BJ (cell line): ENCODE measurements at regions not wholly inside any gene's neighbourhood (a gene's known extent, or its start where the extent isn't known, plus 50 kb on each side); places are given as distances from the start of the nearest gene placed in this dataset.
"Not testable (repeated sequence)": the region's sequence is repeated elsewhere in the genome, so short reads cannot be mapped to it uniquely, and the experiment has no call there.

Experiments
- CTCF ChIA-PET: fragments of 350-600 bp; formaldehyde crosslinking; extraction: SDS; loops from one replicate; lab custom pipeline; 2021; ENCODE audit warnings: antibody characterized with exemption, inconsistent platforms; lab: Yijun Ruan, JAX
- POLR2A ChIA-PET: fragments of 300-600 bp; sonication (Branson Sonifier 250); formaldehyde crosslinking; extraction: SDS; loops from one replicate; lab custom pipeline; 2021; ENCODE audit warnings: antibody characterized with exemption; lab: Charles Lee
- DNase-seq: peaks from one replicate; pipeline ENCODE4 v3.0.0-alpha.2; 2011; ENCODE audit warnings: low read depth
- H3K27me3 ChIP-seq: 2 replicates; pipeline ENCODE4 v1.6.0; 2011; ENCODE audit warnings: low read length; ENCODE audit not compliant: control insufficient read depth, insufficient read depth
- H3K36me3 ChIP-seq: 2 replicates; pipeline ENCODE4 v1.5.1; 2011; ENCODE audit warnings: low read length; ENCODE audit not compliant: control insufficient read depth, insufficient read depth
- H3K4me3 ChIP-seq: 2 replicates; pipeline ENCODE4 v1.5.1; 2011; ENCODE audit warnings: low read depth, mild to moderate bottlenecking, control low read depth, low read length
- CTCF ChIP-seq: IDR thresholded peaks from 2 replicates; pipeline ENCODE4 v1.5.1; 2011; ENCODE audit warnings: low read depth, mild to moderate bottlenecking, control low read depth, inconsistent platforms, low read length, moderate library complexity; ENCODE audit not compliant: insufficient read depth

DNA sequence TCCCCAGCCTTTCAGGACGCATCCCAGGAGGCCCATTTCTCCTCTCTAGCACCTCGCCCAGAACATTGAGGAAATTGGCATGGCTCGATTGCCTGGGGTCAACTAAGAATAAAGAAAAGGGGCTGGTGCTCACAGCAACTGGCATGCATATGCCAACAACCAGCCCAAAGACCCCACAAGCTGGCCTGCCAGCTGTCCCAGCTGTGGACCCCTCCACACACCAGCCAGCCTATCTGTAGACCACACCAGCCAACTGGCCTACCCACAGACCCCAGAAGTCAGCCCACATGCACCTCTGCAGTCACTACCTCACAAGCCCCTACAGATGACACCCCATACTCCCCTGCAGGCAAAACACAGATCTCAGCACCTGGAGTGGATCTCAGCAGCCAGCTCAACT is 123.8 kb upstream of the ID2 start:
- H3K36me3 ChIP-seq, result no peaks in the 10 kb centered on the region
- ChIA-PET CTCF (interaction anchor here (1.3 kb wide), 1 partner anchor 15 kb away, joined by 4 read pairs; no protein-coding TSS in a partner anchor), POLR2A (no interaction called here)
- TF ChIP-seq CTCF, result no peak
- H3K4me3 ChIP-seq, result no peak overlapping the region
- H3K27me3 ChIP-seq, result no peaks in the 10 kb centered on the region
- DNase-seq, result no peak

GRCh38 chr2:8558956-8559355 is 122.9 kb upstream of the ID2 start:
- no peak for TF ChIP-seq CTCF
- CTCF ChIA-PET, result interaction anchor here (1.3 kb wide), 1 partner anchor 14 kb away, joined by 4 read pairs; no protein-coding TSS in a partner anchor
- POLR2A ChIA-PET, result no interaction called here

DNA sequence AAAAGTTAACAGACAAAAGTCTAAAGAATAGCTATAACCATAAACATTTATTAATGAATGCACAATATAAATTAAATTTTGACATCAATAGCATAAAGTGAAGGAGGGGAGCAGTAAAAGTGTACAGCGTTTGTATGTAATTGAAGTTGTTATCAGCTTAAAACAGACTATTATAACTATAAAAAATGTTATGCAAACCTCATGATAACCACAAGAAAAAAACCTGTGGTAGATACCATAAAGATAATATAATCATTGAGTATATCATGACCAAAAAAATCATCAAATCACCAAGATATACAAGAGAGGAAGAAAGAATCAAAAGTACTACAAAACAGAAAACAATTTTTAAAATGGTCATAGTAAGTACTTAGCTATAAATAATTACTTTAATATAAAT is 122.1 kb upstream of the ID2 start:
- Histone ChIP-seq H3K36me3 (no peaks in the 10 kb centered on the region), H3K27me3 (no peaks in the 10 kb centered on the region; the same call in 1 of the 2 replicates), H3K4me3 (no peak overlapping the region)
- no peak for DNase-seq
- no peak for TF ChIP-seq CTCF
- ChIA-PET CTCF (interaction anchor here (1.0 to 1.4 kb wide), 2 partner anchors 11 to 51 kb away, joined by 3 read pairs; no protein-coding TSS in a partner anchor), POLR2A (no interaction called here)

More at GRCh38 chr2:8558956-8559355, 122.9 kb upstream of the ID2 start:
- no peaks in the 10 kb centered on the region for H3K36me3 ChIP-seq
- DNase-seq, result no peak
- H3K27me3 ChIP-seq, result no peaks in the 10 kb centered on the region
- no peak overlapping the region for H3K4me3 ChIP-seq

DNA sequence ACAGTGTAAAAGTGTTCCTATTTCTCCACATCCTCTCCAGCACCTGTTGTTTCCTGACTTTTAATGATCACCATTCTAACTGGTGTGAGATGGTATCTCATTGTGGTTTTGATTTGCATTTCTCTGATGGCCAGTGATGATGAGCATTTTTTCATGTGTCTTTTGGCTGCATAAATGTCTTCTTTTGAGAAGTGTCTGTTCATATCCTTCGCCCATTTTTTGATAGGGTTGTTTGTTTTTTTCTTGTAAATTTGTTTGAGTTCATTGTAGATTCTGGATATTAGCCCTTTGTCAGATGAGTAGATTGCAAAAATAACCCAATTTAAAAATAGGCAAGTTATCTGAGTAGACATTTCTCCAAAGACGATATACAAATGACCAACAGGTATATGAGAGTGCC is 120.2 kb upstream of the ID2 start:
- CTCF ChIA-PET, H3K27me3 ChIP-seq, H3K36me3 ChIP-seq, H3K4me3 ChIP-seq, DNase-seq, POLR2A ChIA-PET: not testable (repeated sequence)

DNA sequence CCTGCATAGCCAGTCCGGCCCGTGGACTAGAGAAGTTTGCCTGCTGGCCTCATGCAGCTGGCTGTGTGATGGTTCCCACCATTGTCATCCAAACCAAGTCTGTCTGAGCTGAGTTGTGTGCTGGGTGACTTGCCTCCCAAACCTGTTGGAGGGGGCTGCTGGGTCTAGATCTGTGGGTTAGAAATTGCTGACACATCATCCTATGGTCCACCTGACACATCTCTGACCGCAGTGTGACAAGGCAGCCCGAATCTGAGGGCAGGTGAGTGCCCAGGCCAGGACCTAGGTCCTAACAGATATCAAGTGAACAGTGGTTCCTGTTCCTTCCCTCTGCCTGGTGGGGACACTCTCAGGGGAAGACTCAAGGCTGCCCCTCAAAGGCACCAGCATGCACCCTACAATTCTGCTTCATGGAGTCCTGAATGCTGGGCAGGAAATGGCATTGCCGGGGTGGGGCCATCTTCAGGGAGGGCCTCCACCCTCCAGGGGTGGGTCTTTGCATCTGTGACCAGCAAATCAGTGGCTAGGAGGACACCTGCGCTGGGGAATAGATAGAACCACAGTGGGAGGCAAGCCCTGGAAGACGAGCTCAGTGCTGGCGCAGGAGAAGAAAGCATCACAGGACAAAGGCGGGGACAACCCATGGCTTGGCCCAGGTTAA is 117.9 kb upstream of the ID2 start:
- H3K4me3 ChIP-seq, result no peak overlapping the region
- no peak for TF ChIP-seq CTCF
- ChIA-PET CTCF (interaction anchor here (0.6 kb wide), 1 partner anchor 205 kb away, joined by 3 read pairs; no protein-coding TSS in a partner anchor), POLR2A (no interaction called here)
- H3K27me3 ChIP-seq, result no peaks in the 10 kb centered on the region; the same call in 1 of the 2 replicates
- H3K36me3 ChIP-seq, result no peaks in the 10 kb centered on the region
- DNase-seq, result no peak
